ENCODE measurements at regions not wholly inside any gene's neighbourhood (a gene's known extent, or its start where the extent isn't known, plus 50 kb on each side); places are given as distances from the start of the nearest gene placed in this dataset.
A peak's percentile ranks its signal among the peaks of the same experiment; 100 is the strongest.

DNA sequence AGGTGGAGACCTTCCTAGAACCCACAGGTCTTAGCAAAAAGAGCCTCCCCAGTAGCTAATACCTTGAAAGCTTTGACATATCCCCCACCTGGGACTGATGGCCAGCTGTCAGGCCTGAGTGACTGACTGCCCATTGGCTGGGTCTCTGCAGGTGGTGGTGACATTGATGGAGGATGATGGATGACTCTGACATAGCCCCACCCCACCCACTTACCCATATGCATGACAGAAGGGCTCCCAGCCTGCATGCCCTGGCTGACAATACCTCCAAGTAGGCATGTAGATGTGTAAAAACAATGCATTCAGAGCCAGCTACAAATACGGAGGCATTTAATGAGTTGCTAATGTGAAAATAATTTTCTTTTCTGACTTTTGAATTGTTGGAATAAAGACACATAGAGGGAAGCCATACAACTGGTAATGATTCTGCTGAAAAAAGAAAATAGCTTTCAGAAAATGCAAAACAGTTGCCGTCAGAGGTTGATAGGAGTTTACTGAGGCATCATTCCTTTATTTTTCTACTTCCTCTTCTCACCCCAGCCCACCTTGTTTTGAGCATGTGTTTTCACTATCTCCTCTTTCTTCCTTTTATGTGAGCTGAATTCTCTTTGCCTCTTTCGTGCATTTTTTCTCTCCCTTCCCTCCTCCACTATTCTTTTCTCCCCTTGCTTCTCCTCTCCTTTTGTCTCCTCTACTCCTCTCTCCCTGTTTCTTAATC lies 70.6 kb downstream of the OLIG3 start:
- TF ChIP-seq, protein P1, sequence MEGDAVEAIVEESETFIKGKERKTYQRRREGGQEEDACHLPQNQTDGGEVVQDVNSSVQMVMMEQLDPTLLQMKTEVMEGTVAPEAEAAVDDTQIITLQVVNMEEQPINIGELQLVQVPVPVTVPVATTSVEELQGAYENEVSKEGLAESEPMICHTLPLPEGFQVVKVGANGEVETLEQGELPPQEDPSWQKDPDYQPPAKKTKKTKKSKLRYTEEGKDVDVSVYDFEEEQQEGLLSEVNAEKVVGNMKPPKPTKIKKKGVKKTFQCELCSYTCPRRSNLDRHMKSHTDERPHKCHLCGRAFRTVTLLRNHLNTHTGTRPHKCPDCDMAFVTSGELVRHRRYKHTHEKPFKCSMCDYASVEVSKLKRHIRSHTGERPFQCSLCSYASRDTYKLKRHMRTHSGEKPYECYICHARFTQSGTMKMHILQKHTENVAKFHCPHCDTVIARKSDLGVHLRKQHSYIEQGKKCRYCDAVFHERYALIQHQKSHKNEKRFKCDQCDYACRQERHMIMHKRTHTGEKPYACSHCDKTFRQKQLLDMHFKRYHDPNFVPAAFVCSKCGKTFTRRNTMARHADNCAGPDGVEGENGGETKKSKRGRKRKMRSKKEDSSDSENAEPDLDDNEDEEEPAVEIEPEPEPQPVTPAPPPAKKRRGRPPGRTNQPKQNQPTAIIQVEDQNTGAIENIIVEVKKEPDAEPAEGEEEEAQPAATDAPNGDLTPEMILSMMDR (IDR thresholded peaks at IDR 0.05; ENCODE audit: insufficient read depth, low read depth, low read length, missing control alignments) = no peak
- DNase-seq (ENCODE audit: low read depth) = no peak
- no peak overlapping the region for H3K4me3 ChIP-seq (ENCODE audit: low read length)

DNA sequence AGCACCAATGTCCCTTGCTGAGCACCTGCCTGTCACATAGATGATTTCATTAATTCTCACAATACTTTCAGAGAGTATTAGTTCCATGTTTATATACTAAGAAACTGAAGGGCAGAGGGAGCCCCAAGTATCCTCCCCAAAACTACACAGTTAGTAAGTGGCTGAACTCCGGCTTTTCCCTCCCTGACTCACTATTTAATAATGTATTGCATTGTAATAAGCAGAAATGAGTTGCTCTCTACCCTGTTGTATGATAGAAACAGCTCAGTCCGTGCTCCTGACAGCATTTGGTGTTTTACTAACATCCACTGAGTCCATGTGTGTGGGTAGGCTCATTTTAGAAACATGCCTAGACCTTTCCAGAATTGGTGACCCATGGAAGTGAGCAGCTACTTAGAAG lies 76.8 kb downstream of the OLIG3 start:
- no peak overlapping the region for H3K4me3 ChIP-seq (ENCODE audit: low read length)
- DNase-seq (ENCODE audit: low read depth) = peak; percentile 9
- TF ChIP-seq, protein P1 (IDR thresholded peaks at IDR 0.05; ENCODE audit: insufficient read depth, low read depth, low read length, missing control alignments) = no peak

DNA sequence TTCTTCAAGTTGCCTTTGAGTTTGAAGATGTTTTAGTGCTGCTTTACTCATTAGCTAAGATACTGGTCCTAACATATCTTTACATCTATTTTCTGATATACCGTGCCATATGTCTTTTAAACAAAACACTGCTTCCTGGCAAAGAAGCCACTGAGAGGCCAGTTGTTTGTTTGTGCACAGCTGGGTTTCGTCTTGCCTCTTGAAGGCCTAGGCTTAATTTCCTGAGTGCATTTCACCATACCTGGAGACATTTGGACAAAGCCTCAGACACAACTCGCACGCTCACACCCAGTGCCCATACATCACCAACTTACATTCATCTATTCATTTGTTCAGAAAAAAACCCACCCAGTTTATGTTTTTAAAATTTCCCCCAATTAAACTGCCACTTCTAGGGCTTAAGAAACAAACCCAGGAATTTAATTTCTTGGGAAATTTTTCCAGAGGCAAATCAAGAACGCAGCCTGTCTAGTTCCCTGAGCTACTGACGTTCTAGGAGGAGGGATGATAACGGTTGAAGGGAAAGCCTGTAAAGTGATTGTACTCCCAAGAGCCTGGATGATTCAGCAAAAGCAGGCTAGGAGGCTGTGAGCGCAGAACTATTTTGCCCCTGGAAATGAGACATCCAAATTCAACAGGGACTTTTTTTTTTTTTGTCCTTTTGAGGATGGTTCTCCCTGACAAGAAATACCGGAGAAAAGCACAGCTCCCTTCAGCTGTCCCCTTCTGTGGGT lies 77.7 kb downstream of the OLIG3 start:
- no peak overlapping the region for H3K4me3 ChIP-seq (ENCODE audit: low read length)
- TF ChIP-seq, protein P1 (IDR thresholded peaks at IDR 0.05; ENCODE audit: insufficient read depth, low read depth, low read length, missing control alignments) = no peak
- DNase-seq (ENCODE audit: low read depth) = no peak

DNA sequence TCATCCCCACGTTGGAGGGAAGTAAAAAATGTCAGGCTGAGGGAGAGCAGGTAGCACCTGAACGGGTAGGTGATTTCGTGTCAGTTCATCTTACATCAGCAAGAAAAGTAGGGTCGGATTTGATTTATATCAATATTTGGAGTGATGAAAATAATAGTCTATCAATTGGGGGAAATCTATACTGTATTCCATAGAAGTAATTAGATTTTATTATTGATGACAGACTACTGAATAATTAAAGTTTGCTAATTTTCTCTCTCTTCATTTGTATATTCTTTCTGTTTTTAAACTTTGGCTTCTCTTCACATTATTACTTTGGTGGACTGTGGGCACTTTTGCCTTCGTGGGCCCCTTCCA lies 78.4 kb downstream of the OLIG3 start:
- TF ChIP-seq, protein P1 (IDR thresholded peaks at IDR 0.05; ENCODE audit: insufficient read depth, low read depth, low read length, missing control alignments) = no peak
- DNase-seq (ENCODE audit: low read depth) = no peak
- no peak overlapping the region for H3K4me3 ChIP-seq (ENCODE audit: low read length)

DNA sequence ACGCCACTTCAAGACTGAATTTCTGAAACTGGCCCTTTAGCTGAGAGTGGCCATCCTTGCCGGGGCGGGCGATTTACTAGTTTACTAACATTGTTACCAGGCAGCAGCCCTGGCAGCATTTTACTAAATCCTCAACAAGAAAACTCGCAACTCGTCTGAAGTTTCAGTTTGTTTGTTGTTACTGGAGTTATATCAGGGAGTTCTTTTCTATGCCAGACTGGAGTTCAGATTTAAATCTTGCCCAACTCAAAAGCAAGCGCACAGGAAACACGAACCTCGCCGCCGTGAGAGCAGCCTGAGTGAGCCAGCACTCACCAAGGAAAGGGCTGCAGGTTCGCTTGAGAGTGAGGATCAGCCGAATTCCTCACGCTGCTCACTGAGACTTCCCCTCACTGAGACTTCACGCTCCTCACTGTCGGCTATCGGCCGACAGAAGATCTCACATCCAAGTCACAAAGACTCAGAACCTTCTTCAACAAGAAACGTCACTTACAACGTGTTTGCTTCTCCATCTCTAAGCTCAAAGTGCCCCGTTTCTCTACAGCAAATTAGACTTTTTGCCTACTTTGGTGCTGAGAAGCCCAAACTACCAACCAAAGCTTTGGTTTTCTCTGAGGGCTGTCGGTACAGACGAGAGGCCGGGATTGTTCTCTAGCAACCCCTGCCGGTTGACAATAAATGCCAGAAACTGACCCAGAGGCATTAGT lies 78.9 kb downstream of the OLIG3 start:
- peak overlapping the region; percentile 32 for H3K4me3 ChIP-seq (ENCODE audit: low read length)
- TF ChIP-seq, protein P1 (IDR thresholded peaks at IDR 0.05; ENCODE audit: insufficient read depth, low read depth, low read length, missing control alignments) = peak; percentile 73
- DNase-seq (ENCODE audit: low read depth) = peak; percentile 63

DNA sequence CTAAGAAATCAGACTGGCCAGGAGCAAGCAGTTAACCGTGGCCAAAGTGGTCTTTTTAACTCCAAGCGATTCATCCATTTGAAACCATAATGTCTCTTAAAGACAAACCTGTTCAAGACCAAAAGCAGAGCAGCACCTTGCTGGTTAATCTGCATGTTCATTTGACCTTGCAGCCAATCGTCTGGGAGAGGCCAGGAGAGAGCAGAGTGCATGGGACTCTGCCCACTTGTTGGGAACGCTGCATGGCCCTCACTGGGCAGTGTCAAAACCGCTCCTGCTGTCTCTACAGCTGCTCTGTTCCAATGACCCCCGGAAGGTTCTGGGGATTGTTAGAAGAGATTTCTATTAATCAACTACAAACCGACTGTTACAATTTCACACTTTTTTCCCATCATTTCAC lies 79.6 kb downstream of the OLIG3 start:
- no peak overlapping the region for H3K4me3 ChIP-seq (ENCODE audit: low read length)
- TF ChIP-seq, protein P1 (IDR thresholded peaks at IDR 0.05; ENCODE audit: insufficient read depth, low read depth, low read length, missing control alignments) = no peak
- DNase-seq (ENCODE audit: low read depth) = no peak
